ENCODE measurements at regions not wholly inside any gene's neighbourhood (a gene's known extent, or its start where the extent isn't known, plus 50 kb on each side); places are given as distances from the start of the nearest gene placed in this dataset.

DNA sequence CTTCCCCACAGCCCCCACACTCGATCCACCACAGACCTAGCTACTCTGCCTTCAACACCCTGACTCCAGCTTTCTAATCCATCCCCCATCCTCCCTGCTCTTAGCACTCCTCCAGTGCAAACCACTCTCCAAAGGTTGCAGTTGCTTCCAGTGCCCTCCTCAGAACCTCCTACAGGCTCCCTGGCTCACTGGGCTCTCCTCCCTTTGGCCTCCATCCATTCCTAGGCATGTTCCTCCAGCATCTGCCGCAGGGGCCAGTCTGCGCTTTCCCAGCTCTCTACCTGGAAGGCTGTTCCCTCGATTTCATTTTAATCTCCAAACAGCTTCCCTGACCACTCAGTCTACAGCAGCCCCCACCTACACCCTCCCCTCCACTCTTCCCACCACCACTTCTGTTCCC lies 133.8 kb downstream of the SPATA19 start:
- TF ChIP-seq, protein P1, sequence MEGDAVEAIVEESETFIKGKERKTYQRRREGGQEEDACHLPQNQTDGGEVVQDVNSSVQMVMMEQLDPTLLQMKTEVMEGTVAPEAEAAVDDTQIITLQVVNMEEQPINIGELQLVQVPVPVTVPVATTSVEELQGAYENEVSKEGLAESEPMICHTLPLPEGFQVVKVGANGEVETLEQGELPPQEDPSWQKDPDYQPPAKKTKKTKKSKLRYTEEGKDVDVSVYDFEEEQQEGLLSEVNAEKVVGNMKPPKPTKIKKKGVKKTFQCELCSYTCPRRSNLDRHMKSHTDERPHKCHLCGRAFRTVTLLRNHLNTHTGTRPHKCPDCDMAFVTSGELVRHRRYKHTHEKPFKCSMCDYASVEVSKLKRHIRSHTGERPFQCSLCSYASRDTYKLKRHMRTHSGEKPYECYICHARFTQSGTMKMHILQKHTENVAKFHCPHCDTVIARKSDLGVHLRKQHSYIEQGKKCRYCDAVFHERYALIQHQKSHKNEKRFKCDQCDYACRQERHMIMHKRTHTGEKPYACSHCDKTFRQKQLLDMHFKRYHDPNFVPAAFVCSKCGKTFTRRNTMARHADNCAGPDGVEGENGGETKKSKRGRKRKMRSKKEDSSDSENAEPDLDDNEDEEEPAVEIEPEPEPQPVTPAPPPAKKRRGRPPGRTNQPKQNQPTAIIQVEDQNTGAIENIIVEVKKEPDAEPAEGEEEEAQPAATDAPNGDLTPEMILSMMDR (IDR thresholded peaks at IDR 0.05): no peak
- TF ChIP-seq POLR2A (IDR thresholded peaks at IDR 0.05): no peak

Data from lower leg skin (tissue), 3 donors.